Right ventricle myocardium superior (tissue), 1 donor: ENCODE measurements at regions not wholly inside any gene's neighbourhood (a gene's known extent, or its start where the extent isn't known, plus 50 kb on each side); places are given as distances from the start of the nearest gene placed in this dataset.
"Not testable (repeated sequence)": the region's sequence is repeated elsewhere in the genome, so short reads cannot be mapped to it uniquely, and the experiment has no call there.

Experiments used
- ATAC-seq: fragments of 200-7000 bp; cut with Tn5 transposase; one replicate; pipeline ENCODE4 v1.9.1; 2020; ENCODE audit warnings: mild to moderate bottlenecking; ENCODE audit not compliant: poor library complexity
- DNase-seq: peaks from one replicate; pipeline ENCODE4 v3.0.0-alpha.2; 2020
- intact Hi-C: fragments of 100-400 bp; cut with DNase I; formaldehyde crosslinking; loops from one replicate; pipeline ENCODE4 v1.11.2; 2022
- donor health status: DM: no; HTN: yes; CAD: no; lungs with severe emphysema.

- intact Hi-C loops: no loop called here
- ATAC-seq (no peak), DNase-seq (no peak)
Measured at GRCh38 chr2:176780348-176780747, 432.2 kb upstream of the HNRNPA3 start.

- intact Hi-C loops: no loop called here
- ATAC-seq (no peak), DNase-seq (no peak)
Measured at GRCh38 chr2:176781570-176782217, 430.9 kb upstream of the HNRNPA3 start.

DNA sequence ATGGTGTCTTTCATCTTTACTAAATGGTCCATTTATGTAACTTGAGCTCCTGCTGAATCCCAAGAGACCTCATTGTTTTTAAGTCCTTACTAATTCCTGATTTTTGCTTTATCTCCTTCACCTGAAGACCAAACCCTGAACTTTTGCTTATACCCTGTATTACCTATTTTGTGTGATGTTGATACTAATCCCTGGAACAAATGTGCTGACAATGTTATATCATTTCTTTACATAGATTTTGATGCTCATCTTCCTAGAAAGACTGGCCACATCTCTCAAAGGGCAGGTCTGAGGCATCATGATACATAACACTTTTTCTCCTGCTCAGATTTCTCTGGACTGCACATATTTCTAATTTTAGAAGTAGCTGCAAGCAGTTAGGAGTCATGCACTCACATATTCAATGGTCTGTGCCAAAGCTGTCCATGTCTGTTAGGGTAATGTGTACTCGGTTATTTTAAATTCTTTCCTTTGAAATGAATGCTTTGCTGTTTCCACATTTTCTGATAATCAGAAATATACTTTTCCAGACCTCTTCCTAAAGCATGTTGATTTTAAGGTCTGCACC, 427.9 kb upstream of the HNRNPA3 start:
- no peak for ATAC-seq
- intact Hi-C loops: no loop called here
- no peak for DNase-seq

GRCh38 chr2:176789751-176790150, 422.8 kb upstream of the HNRNPA3 start:
- intact Hi-C loops: no loop called here
- no peak for DNase-seq
- no peak for ATAC-seq

- DNase-seq (no peak), ATAC-seq (no peak)
- intact Hi-C loops: no loop called here
Measured at GRCh38 chr2:176790468-176790867, 422.1 kb upstream of the HNRNPA3 start.

DNA sequence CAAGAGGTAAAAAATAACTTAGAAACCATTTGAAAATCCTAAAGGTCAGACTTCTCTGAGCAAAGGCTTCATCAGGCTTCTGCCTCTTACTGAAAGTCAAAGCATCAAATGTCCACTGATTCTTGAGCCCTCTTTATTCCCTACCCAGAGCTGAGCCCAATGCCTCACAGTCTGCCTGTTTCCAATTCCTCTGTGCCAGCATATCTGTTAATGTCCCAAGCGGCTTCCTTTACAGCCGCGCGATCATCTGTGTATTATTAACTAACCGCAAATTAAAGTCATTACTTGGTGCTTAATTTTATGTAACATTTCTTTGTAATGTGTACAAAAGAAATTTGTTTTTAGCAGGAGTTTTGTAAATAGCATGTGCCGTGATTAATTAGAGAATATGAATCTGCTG, 418.8 kb upstream of the HNRNPA3 start:
- intact Hi-C loops: no loop called here
- no peak for DNase-seq
- no peak for ATAC-seq

DNA sequence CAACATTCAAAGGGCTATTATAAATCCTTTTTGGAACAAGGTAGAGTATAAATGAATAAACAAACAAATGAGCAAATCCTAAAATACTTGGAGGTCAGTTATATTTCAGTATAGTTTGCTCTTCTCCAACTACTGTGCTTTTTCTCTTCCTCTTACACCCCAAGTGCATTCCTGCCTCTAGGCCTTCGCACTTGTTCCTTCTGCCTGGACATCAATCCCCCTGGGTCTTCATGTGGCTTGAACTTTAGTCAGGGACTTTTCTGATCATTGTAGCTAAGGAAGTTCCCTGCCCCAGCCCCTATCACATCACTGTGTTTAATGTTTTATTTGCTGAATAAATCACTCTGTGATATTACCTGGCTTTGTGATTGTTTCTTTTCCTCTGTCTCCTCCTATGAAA, 418.2 kb upstream of the HNRNPA3 start:
- intact Hi-C loops: no loop called here
- no peak for ATAC-seq
- no peak for DNase-seq

DNA sequence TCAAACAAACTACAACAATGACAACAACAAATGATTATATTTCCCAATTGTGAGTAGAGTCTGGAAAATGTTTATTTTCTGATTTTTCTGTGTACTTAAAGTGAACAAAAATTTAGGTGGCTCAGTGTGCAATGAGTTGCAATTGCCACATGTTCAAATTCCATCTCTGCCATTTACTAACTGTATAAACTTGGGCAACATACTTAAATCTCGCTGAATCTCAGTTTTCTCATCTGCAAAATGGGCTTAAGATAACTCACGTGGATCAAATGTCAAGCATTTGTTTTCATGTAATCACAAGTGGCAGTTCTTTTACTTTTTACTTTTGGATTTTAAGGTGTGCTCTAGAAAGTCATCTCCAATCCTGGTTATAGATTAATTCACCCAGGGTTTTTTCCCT, 416.8 kb upstream of the HNRNPA3 start:
- intact Hi-C loops: no loop called here
- DNase-seq: no peak
- no peak for ATAC-seq

- ATAC-seq, DNase-seq, intact Hi-C loops: not testable (repeated sequence)
Measured at GRCh38 chr2:176796677-176797076, 415.9 kb upstream of the HNRNPA3 start.

- intact Hi-C loops: no loop called here
- ATAC-seq (no peak), DNase-seq (no peak)
Measured at GRCh38 chr2:176804392-176804791, 408.2 kb upstream of the HNRNPA3 start.

DNA sequence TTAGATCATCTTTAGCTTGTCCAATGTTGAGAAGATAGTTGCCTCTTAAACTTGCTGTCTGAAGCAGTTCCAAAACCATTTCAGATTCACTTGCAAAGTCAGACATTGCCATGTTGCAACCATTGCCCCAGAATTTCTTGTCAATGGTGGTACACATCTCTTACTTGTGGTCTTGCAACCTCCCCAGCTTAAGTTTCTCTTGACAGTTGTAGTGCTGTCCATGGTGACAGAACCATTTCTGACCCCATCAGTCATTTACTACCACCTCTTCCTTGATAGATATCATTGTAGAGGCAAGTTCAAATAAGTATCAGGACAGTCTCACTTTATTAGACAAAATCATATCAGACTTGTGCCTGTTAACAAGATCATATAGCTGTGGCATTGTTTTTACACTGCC, 407.2 kb upstream of the HNRNPA3 start:
- intact Hi-C loops: no loop called here
- ATAC-seq (no peak), DNase-seq (no peak)

DNA sequence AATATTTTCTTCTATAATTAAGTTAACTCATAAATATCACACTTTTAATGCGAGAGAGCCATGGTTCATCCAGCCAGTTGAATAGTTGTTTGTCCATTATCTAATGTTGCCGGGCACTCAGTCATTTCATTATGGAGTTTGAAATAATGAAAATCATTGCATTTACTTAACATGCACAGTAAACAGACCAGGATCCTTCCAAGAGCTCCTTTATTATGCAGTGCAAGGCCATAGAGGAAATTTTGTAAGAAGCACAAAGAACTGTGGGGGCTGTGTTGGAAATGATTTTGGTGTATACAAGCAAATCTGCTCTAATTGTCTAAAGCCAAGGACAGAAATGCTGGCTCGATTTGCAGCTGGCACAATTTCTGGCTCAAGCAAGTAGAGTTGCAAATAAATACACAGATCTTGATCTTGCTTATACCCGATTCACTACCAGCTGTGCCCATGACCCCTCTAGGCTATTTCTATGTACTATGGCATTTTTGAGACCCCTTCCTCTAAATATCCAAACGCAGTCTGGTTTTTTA, 400.3 kb upstream of the HNRNPA3 start:
- DNase-seq: no peak
- no peak for ATAC-seq
- intact Hi-C loops: loop anchor here (5.0 to 10.0 kb wide), 2 partner anchors 160 to 688 kb away; partner anchors contain the start of genes HOXD8 and HOXD9

DNA sequence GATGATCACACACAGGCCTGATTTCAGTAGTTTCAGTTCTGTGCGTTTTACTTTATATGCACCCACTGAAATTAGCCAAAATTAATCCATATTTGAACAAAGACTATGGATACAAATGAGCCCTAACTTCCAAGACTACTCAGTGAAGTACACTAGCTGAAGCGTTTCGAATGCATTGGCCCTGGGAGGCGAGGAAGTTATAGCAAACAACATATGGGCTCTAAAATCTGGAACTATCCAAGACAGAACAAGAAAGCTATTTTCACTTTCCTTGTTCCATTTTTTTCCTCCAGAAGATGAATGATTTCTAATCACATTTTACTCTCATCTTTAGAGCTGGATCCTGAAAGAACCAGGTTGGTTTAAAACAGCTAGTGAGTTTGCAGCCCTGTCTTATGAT, 399.4 kb upstream of the HNRNPA3 start:
- intact Hi-C loops: loop anchor here (5.0 to 10.0 kb wide), 2 partner anchors 161 to 688 kb away; partner anchors contain the start of genes HOXD8 and HOXD9
- ATAC-seq: no peak

DNA sequence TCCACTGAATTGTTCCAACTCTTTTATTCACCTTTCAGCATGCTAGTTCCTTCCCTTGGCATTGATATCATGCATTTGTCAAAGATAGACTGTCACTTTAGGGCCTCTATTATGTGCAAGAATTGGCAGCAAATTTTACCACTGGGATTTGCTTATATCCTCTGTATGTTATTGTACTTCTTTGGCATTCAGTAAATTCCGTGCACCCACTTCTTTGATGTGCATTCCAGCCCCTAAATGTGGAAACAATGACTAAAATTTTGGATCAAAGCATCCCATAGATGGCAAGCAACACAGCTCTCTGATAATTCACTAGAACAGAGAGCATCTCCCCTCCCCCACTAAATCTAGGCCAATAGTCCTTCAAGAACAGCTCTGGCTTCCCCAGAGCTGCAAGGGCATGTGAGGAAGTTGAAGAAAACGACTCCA, 399.0 kb upstream of the HNRNPA3 start:
- no peak for ATAC-seq
- intact Hi-C loops: loop anchor here (5.0 to 10.0 kb wide), 2 partner anchors 161 to 689 kb away; partner anchors contain the start of genes HOXD8 and HOXD9

More for the DNA sequence above, 399.4 kb upstream of the HNRNPA3 start:
- no peak for DNase-seq

DNA sequence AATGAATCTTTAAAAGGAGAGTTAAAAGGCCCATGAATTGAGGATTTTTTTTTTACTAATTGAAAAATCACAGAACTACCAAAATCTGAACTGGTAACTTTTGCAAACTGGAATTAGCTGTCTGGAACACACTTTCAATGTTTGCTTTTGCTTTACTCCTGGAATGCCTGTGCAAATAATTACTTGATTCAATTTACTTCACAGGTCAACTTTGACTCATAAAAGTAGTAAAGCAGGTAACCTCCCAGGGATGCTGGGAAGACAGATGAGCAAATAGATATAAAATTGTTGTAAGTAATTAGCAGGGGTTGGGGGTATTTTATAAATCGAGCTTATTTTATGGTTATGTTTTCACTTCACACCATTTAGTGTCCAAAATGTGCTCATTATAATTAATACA, 398.3 kb upstream of the HNRNPA3 start:
- intact Hi-C loops: loop anchor here (5.0 to 10.0 kb wide), 2 partner anchors 162 to 689 kb away; partner anchors contain the start of genes HOXD8 and HOXD9
- ATAC-seq (no peak), DNase-seq (no peak)

More for the DNA sequence above, 399.0 kb upstream of the HNRNPA3 start:
- no peak for DNase-seq

DNA sequence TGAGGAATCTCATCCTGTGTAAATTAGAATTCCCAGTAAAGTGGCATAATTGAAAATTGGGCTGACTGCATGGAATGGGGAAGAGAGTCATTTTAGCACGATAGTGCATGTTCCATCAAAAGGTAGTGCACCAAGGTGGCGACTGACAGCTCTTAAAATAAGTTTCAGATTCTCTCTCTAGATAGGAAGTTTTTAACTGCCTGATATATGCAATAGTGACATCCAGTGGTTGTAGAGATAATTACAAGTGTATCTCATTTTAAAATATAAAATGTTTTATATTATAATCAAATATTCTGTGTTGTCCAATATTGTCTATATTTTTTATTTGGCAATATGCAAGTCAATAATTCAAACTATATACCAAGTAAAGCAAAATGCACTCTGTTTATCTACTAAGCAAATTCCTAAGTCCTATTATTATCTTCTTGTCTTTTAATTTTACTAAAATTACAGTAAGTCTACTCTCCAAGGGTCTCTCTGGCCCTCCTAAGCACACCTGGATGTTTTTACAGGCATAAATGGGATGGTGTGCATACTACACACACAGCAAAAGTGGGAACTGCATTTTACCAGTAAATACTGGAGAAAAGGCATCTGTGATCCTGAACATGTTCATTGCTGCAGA, 397.7 kb upstream of the HNRNPA3 start:
- ATAC-seq (no peak), DNase-seq (no peak)
- intact Hi-C loops: loop anchor here (5.0 to 10.0 kb wide), 2 partner anchors 163 to 690 kb away; partner anchors contain the start of genes HOXD8 and HOXD9

GRCh38 chr2:176817061-176817565, 395.5 kb upstream of the HNRNPA3 start:
- intact Hi-C loops: loop anchor here (10.0 kb wide), 1 partner anchor 692 kb away; the partner anchor contains the start of genes HOXD8 and HOXD9

DNA sequence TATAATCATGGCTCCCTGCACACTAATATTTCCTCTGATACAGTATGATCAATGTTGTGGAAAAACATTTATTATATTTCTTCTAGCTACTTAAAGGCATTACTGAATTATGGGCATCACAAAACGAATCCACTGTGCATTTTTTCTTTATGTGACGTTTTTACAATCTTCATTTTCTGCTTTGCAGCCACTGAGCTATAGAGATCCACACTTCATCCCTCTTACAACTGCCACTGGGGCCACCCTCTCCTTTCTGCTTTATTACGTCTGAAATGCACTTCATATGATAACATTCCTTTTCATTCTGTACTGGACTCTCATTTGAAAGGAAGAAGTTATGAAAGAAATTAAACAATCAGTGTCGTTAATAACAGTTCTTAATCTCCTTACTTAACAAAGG, 394.5 kb upstream of the HNRNPA3 start:
- ATAC-seq: no peak
- intact Hi-C loops: loop anchor here (10.0 kb wide), 1 partner anchor 693 kb away; the partner anchor contains the start of genes HOXD8 and HOXD9
- DNase-seq: no peak

More at GRCh38 chr2:176817061-176817565, 395.5 kb upstream of the HNRNPA3 start:
- no peak for DNase-seq
- no peak for ATAC-seq

DNA sequence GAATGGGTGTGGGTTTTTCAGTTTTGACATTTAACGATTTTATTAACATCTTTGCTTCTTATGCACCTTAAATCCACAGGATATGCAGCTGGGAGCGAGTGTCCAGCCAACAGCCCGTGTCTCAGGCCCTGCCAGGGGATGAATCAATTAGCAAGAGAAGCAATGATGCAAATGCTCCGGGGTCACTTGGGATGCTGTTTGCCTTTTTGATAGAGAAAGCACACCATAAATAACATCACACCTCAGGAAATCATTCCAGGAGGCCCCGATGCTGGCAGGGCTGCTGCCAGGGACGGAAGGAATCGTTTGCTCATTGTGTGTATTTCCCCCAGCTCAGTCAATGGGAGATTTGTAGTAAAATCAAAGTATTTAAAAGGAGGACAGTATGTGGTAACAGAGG, 394.0 kb upstream of the HNRNPA3 start:
- intact Hi-C loops: loop anchor here (10.0 kb wide), 1 partner anchor 694 kb away; the partner anchor contains the start of genes HOXD8 and HOXD9

More for the DNA sequence above, 394.0 kb upstream of the HNRNPA3 start:
- DNase-seq (no peak), ATAC-seq (no peak)
